Keratinocyte (primary cell): ENCODE measurements at regions not wholly inside any gene's neighbourhood (a gene's known extent, or its start where the extent isn't known, plus 50 kb on each side); places are given as distances from the start of the nearest gene placed in this dataset.

Experiments
- EZH2 ChIP-seq: IDR thresholded peaks from one replicate; pipeline ENCODE4 v1.6.1; 2012; ENCODE audit warnings: inconsistent platforms, mild to moderate bottlenecking, low read length, moderate library complexity
- TF ChIP-seq, protein P1 (sequence below), 3 experiments: IDR thresholded peaks in 1 of 3; conservative IDR thresholded peaks in 1 of 3; optimal IDR thresholded peaks in 1 of 3; 2 replicates in 2 of 3; 3 replicates in 1 of 3; pipeline versions ENCODE3 to v1.5.1; 2011; ENCODE audit warnings: low read length in 3 of 3, mild to moderate bottlenecking in 3 of 3, moderate library complexity in 2 of 3, control low read depth in 1 of 3, inconsistent platforms in 1 of 3; ENCODE audit not compliant: insufficient read depth in 2 of 3; ENCODE audit errors: extremely low read depth in 1 of 3

DNA sequence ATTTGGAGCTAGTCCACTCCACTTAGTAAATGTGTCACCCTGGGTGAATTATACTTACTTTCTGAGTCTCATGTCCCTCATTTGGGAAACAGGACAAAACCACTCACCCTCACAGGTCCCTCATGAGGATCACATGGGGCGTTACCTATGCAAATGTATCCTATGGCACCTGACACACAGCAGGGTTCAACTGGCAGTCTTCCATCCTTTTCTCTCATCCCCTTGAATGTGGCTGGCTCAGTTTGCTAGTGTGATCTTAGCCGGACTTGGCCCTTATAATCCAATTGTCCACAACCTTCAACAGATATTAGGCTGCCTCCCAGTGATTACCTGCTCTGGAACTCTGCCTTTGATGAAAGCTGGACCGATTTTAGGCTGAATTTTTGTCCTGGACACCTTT, 308.8 kb downstream of the MAP2K6 start:
- TF ChIP-seq, protein P1, sequence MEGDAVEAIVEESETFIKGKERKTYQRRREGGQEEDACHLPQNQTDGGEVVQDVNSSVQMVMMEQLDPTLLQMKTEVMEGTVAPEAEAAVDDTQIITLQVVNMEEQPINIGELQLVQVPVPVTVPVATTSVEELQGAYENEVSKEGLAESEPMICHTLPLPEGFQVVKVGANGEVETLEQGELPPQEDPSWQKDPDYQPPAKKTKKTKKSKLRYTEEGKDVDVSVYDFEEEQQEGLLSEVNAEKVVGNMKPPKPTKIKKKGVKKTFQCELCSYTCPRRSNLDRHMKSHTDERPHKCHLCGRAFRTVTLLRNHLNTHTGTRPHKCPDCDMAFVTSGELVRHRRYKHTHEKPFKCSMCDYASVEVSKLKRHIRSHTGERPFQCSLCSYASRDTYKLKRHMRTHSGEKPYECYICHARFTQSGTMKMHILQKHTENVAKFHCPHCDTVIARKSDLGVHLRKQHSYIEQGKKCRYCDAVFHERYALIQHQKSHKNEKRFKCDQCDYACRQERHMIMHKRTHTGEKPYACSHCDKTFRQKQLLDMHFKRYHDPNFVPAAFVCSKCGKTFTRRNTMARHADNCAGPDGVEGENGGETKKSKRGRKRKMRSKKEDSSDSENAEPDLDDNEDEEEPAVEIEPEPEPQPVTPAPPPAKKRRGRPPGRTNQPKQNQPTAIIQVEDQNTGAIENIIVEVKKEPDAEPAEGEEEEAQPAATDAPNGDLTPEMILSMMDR (optimal IDR thresholded peaks at IDR 0.05 in 1 of 3, IDR thresholded peaks at IDR 0.05 in 1 of 3, conservative IDR thresholded peaks at IDR 0.05 in 1 of 3; ENCODE audit: extremely low read depth in 1 of 3, insufficient read depth in 2 of 3, low read length in 3 of 3): no peak
- no peak for TF ChIP-seq EZH2
